H9 (cell line): ENCODE measurements at regions not wholly inside any gene's neighbourhood (a gene's known extent, or its start where the extent isn't known, plus 50 kb on each side); places are given as distances from the start of the nearest gene placed in this dataset.

Experiments
- DNase-seq: peaks from one replicate; pipeline ENCODE4 v3.0.0-alpha.2; 2017
- H2AFZ ChIP-seq: one replicate; pipeline ENCODE4 v1.6.1; 2013; ENCODE audit warnings: mild to moderate bottlenecking, low read length, control low read depth, moderate library complexity
- H2AK5ac ChIP-seq: 2 replicates; pipeline ENCODE4 v1.6.1; 2013; ENCODE audit warnings: low read length, control low read depth, mixed read lengths; ENCODE audit not compliant: insufficient read length
- H2BK120ac ChIP-seq: one replicate; pipeline ENCODE4 v1.6.1; 2013; ENCODE audit warnings: low read depth, mild to moderate bottlenecking, low read length, control low read depth, inconsistent platforms; ENCODE audit not compliant: poor library complexity, severe bottlenecking
- H2BK12ac ChIP-seq: 2 replicates; pipeline ENCODE4 v1.6.1; 2013; ENCODE audit warnings: low read length, control low read depth, mixed read lengths, low read depth; ENCODE audit not compliant: insufficient read length
- H2BK15ac ChIP-seq: 2 replicates; pipeline ENCODE4 v1.6.1; 2013; ENCODE audit warnings: low read depth, low read length, control low read depth
- H2BK20ac ChIP-seq: one replicate; pipeline ENCODE4 v1.6.1; 2013; ENCODE audit warnings: low read depth, mild to moderate bottlenecking, low read length, control low read depth, inconsistent platforms; ENCODE audit not compliant: poor library complexity, severe bottlenecking
- H2BK5ac ChIP-seq: 2 replicates; pipeline ENCODE4 v1.6.1; 2013; ENCODE audit warnings: low read length, control low read depth, mixed read lengths; ENCODE audit not compliant: insufficient read length
- H3K14ac ChIP-seq: 2 replicates; pipeline ENCODE4 v1.6.1; 2013; ENCODE audit warnings: low read length, control low read depth; ENCODE audit not compliant: insufficient read depth
- H3K18ac ChIP-seq: 2 replicates; pipeline ENCODE4 v1.6.1; 2013; ENCODE audit warnings: low read depth, mild to moderate bottlenecking, mixed read lengths, low read length, control low read depth; ENCODE audit not compliant: insufficient read length
- H3K23ac ChIP-seq: 2 replicates; pipeline ENCODE4 v1.6.1; 2013; ENCODE audit warnings: low read length, control low read depth, mixed read lengths, low read depth; ENCODE audit not compliant: insufficient read length
- H3K23me2 ChIP-seq: 2 replicates; pipeline ENCODE4 v1.6.1; 2013; ENCODE audit warnings: low read depth, mild to moderate bottlenecking, mixed read lengths, low read length, control low read depth; ENCODE audit not compliant: insufficient read length, poor library complexity, severe bottlenecking
- H3K27ac ChIP-seq: 2 replicates; pipeline ENCODE4 v1.5.1; 2013; ENCODE audit warnings: low read length, control low read depth, mixed read lengths, low read depth; ENCODE audit not compliant: insufficient read length
- H3K27me3 ChIP-seq: 2 replicates; pipeline ENCODE4 v1.6.1; 2013; ENCODE audit warnings: low read length, control low read depth, inconsistent platforms; ENCODE audit not compliant: insufficient read depth
- H3K4ac ChIP-seq: 2 replicates; pipeline ENCODE4 v1.6.1; 2013; ENCODE audit warnings: low read depth, mild to moderate bottlenecking, control low read depth, inconsistent platforms, low read length, moderate library complexity
- H3K4me1 ChIP-seq: 2 replicates; pipeline ENCODE4 v1.6.1; 2013; ENCODE audit warnings: low read length, control low read depth, inconsistent platforms; ENCODE audit not compliant: insufficient read depth
- H3K4me2 ChIP-seq: 2 replicates; pipeline ENCODE4 v1.6.1; 2013; ENCODE audit warnings: low read length, control low read depth, mixed read lengths; ENCODE audit not compliant: insufficient read length, insufficient read depth
- H3K56ac ChIP-seq: 2 replicates; pipeline ENCODE4 v1.6.1; 2013; ENCODE audit warnings: low read depth, mild to moderate bottlenecking, mixed read lengths, low read length, control low read depth; ENCODE audit not compliant: insufficient read length
- H3K79me1 ChIP-seq: 2 replicates; pipeline ENCODE4 v1.6.1; 2013; ENCODE audit warnings: low read depth, mild to moderate bottlenecking, moderate library complexity, low read length, control low read depth, inconsistent platforms; ENCODE audit not compliant: insufficient read depth, poor library complexity, severe bottlenecking
- H3K79me2 ChIP-seq: 2 replicates; pipeline ENCODE4 v1.6.1; 2013; ENCODE audit warnings: low read length, control low read depth, inconsistent platforms; ENCODE audit not compliant: insufficient read depth
- H3K9ac ChIP-seq: 2 replicates; pipeline ENCODE4 v1.6.1; 2013; ENCODE audit warnings: low read length, control low read depth, mixed read lengths; ENCODE audit not compliant: insufficient read length; ENCODE audit errors: extremely low read depth
- H3K9me3 ChIP-seq: one replicate; pipeline ENCODE4 v1.6.1; 2013; ENCODE audit warnings: low read depth, low read length, inconsistent platforms; ENCODE audit not compliant: control insufficient read depth
- H3T11ph ChIP-seq: one replicate; pipeline ENCODE4 v1.6.1; 2013; ENCODE audit warnings: mild to moderate bottlenecking, low read length, control low read depth, inconsistent platforms
- H4K20me1 ChIP-seq: one replicate; pipeline ENCODE4 v1.6.1; 2013; ENCODE audit not compliant: control insufficient read depth, insufficient read length, insufficient read depth
- H4K5ac ChIP-seq: 2 replicates; pipeline ENCODE4 v1.6.1; 2013; ENCODE audit warnings: low read depth, mild to moderate bottlenecking, mixed read lengths, low read length, control low read depth; ENCODE audit not compliant: insufficient read length
- H4K8ac ChIP-seq: replicated peaks from 2 replicates; pipeline ENCODE4 v1.6.1; 2013; ENCODE audit warnings: low read length, control low read depth, mixed read lengths, low read depth; ENCODE audit not compliant: insufficient read length
- H4K91ac ChIP-seq: 2 replicates; pipeline ENCODE4 v1.6.1; 2013; ENCODE audit warnings: low read depth, mild to moderate bottlenecking, moderate library complexity, mixed read lengths, low read length, control low read depth; ENCODE audit not compliant: insufficient read length
- H3K27ac Mint-ChIP-seq, 3 experiments: 2 replicates in 2 of 3; 3 replicates in 1 of 3; pipeline ENCODE4 v1.8.0; 2020 to 2021; ENCODE audit warnings: mixed read lengths in 3 of 3, mild to moderate bottlenecking in 1 of 3, moderate library complexity in 1 of 3
- H3K27me3 Mint-ChIP-seq: 2 replicates; pipeline ENCODE4 v1.8.0; 2021; ENCODE audit warnings: low read depth, mild to moderate bottlenecking, moderate library complexity, mixed read lengths
- H3K36me3 Mint-ChIP-seq, 3 experiments: 2 replicates in 2 of 3; 3 replicates in 1 of 3; pipeline ENCODE4 v1.8.0; 2020 to 2021; ENCODE audit warnings: low read depth in 3 of 3, mixed read lengths in 3 of 3; ENCODE audit not compliant: insufficient read depth in 1 of 3
- H3K4me1 Mint-ChIP-seq, 2 experiments: 2 replicates each; pipeline ENCODE4 v1.8.0; 2020; ENCODE audit warnings: mixed read lengths in 2 of 2
- H3K4me3 Mint-ChIP-seq, 2 experiments: 2 replicates in 1 of 2; 3 replicates in 1 of 2; pipeline ENCODE4 v1.8.0; 2020 to 2021; ENCODE audit warnings: mild to moderate bottlenecking in 2 of 2, mixed read lengths in 2 of 2, moderate library complexity in 1 of 2
- H3K9me3 Mint-ChIP-seq, 2 experiments: 2 replicates in 1 of 2; 3 replicates in 1 of 2; pipeline ENCODE4 v1.8.0; 2020; ENCODE audit warnings: mild to moderate bottlenecking in 2 of 2, mixed read lengths in 2 of 2, moderate library complexity in 1 of 2
- CTCF ChIP-seq: fragments of 200-600 bp; sonication (generic); conservative IDR thresholded peaks from 3 replicates; pipeline ENCODE4 v1.8.0; 2021; ENCODE audit warnings: antibody characterized with exemption, mild to moderate bottlenecking
- whole genome bisulfite sequencing: extraction: QIAGEN DNeasy Blood & Tissue Kit; methylation state at CpG from one replicate; pipeline ENCODE4 v1.1.7; 2013; ENCODE audit warnings: missing lambda C conversion rate, low lambda C conversion rate, mixed read lengths; ENCODE audit not compliant: insufficient read length; ENCODE audit errors: extremely low coverage; 5-methylcytosine and 5-hydroxymethylcytosine counted together

GRCh38 chr16:17643935-17644334, 173.2 kb upstream of the XYLT1 start:
- no peak overlapping the region for H3K9ac ChIP-seq
- H2BK5ac ChIP-seq, result no peak overlapping the region
- no peak overlapping the region for H3K27ac Mint-ChIP-seq
- H3K27ac ChIP-seq, result no peak overlapping the region
- H3K4me3 Mint-ChIP-seq, result no peak overlapping the region
- no peak overlapping the region for H4K8ac ChIP-seq
- H2AFZ ChIP-seq, result no peak overlapping the region
- no CpG with 5 or more reads among the region's 2 CpGs for WGBS
- H3K4me1 ChIP-seq, result no peaks in the 10 kb centered on the region
- no peak overlapping the region for H3K23ac ChIP-seq
- H3K23me2 ChIP-seq, result no peaks in the 10 kb centered on the region
- H2BK12ac ChIP-seq, result no peak overlapping the region
- H3K36me3 Mint-ChIP-seq, result peaks cover 0 to 8% (median 3%) of the 10 kb centered on the region in 3 experiments; a peak in 4 of 7 replicates
- no peaks in the 10 kb centered on the region for H3K27me3 Mint-ChIP-seq
- no peaks in the 10 kb centered on the region for H3K79me1 ChIP-seq
- H2BK20ac ChIP-seq, result no peak overlapping the region
- H4K5ac ChIP-seq, result no peak overlapping the region
- TF ChIP-seq CTCF, result no peak
- no peaks in the 10 kb centered on the region for H3K9me3 ChIP-seq
- H2BK15ac ChIP-seq, result no peak overlapping the region
- H3K56ac ChIP-seq, result no peak overlapping the region
- no peaks in the 10 kb centered on the region for H3K4me1 Mint-ChIP-seq
- H3K14ac ChIP-seq, result no peak overlapping the region
- no peak overlapping the region for H3K18ac ChIP-seq
- DNase-seq, result no peak
- no peak overlapping the region for H3T11ph ChIP-seq
- H4K20me1 ChIP-seq, result no peaks in the 10 kb centered on the region
- H2BK120ac ChIP-seq, result no peak overlapping the region
- H3K27me3 ChIP-seq, result no peaks in the 10 kb centered on the region
- H3K79me2 ChIP-seq, result no peaks in the 10 kb centered on the region
- no peak overlapping the region for H4K91ac ChIP-seq
- no peak overlapping the region for H3K4ac ChIP-seq
- H3K4me2 ChIP-seq, result no peak overlapping the region
- no peak overlapping the region for H2AK5ac ChIP-seq
- peaks cover 0 to 8% of the 10 kb centered on the region in 2 experiments; a peak in 3 of 5 replicates for H3K9me3 Mint-ChIP-seq
